H9 (cell line): ENCODE measurements at regions not wholly inside any gene's neighbourhood (a gene's known extent, or its start where the extent isn't known, plus 50 kb on each side); places are given as distances from the start of the nearest gene placed in this dataset.

ENCODE experiments used
- DNase-seq: peaks from one replicate; pipeline ENCODE4 v3.0.0-alpha.2; 2017
- H2AFZ ChIP-seq: one replicate; pipeline ENCODE4 v1.6.1; 2013; ENCODE audit warnings: mild to moderate bottlenecking, low read length, control low read depth, moderate library complexity
- H2AK5ac ChIP-seq: 2 replicates; pipeline ENCODE4 v1.6.1; 2013; ENCODE audit warnings: low read length, control low read depth, mixed read lengths; ENCODE audit not compliant: insufficient read length
- H2BK120ac ChIP-seq: one replicate; pipeline ENCODE4 v1.6.1; 2013; ENCODE audit warnings: low read depth, mild to moderate bottlenecking, low read length, control low read depth, inconsistent platforms; ENCODE audit not compliant: poor library complexity, severe bottlenecking
- H2BK12ac ChIP-seq: 2 replicates; pipeline ENCODE4 v1.6.1; 2013; ENCODE audit warnings: low read length, control low read depth, mixed read lengths, low read depth; ENCODE audit not compliant: insufficient read length
- H2BK15ac ChIP-seq: 2 replicates; pipeline ENCODE4 v1.6.1; 2013; ENCODE audit warnings: low read depth, low read length, control low read depth
- H2BK20ac ChIP-seq: one replicate; pipeline ENCODE4 v1.6.1; 2013; ENCODE audit warnings: low read depth, mild to moderate bottlenecking, low read length, control low read depth, inconsistent platforms; ENCODE audit not compliant: poor library complexity, severe bottlenecking
- H2BK5ac ChIP-seq: 2 replicates; pipeline ENCODE4 v1.6.1; 2013; ENCODE audit warnings: low read length, control low read depth, mixed read lengths; ENCODE audit not compliant: insufficient read length
- H3K14ac ChIP-seq: 2 replicates; pipeline ENCODE4 v1.6.1; 2013; ENCODE audit warnings: low read length, control low read depth; ENCODE audit not compliant: insufficient read depth
- H3K18ac ChIP-seq: 2 replicates; pipeline ENCODE4 v1.6.1; 2013; ENCODE audit warnings: low read depth, mild to moderate bottlenecking, mixed read lengths, low read length, control low read depth; ENCODE audit not compliant: insufficient read length
- H3K23ac ChIP-seq: 2 replicates; pipeline ENCODE4 v1.6.1; 2013; ENCODE audit warnings: low read length, control low read depth, mixed read lengths, low read depth; ENCODE audit not compliant: insufficient read length
- H3K23me2 ChIP-seq: 2 replicates; pipeline ENCODE4 v1.6.1; 2013; ENCODE audit warnings: low read depth, mild to moderate bottlenecking, mixed read lengths, low read length, control low read depth; ENCODE audit not compliant: insufficient read length, poor library complexity, severe bottlenecking
- H3K27ac ChIP-seq: 2 replicates; pipeline ENCODE4 v1.5.1; 2013; ENCODE audit warnings: low read length, control low read depth, mixed read lengths, low read depth; ENCODE audit not compliant: insufficient read length
- H3K27me3 ChIP-seq: 2 replicates; pipeline ENCODE4 v1.6.1; 2013; ENCODE audit warnings: low read length, control low read depth, inconsistent platforms; ENCODE audit not compliant: insufficient read depth
- H3K4ac ChIP-seq: 2 replicates; pipeline ENCODE4 v1.6.1; 2013; ENCODE audit warnings: low read depth, mild to moderate bottlenecking, control low read depth, inconsistent platforms, low read length, moderate library complexity
- H3K4me1 ChIP-seq: 2 replicates; pipeline ENCODE4 v1.6.1; 2013; ENCODE audit warnings: low read length, control low read depth, inconsistent platforms; ENCODE audit not compliant: insufficient read depth
- H3K4me2 ChIP-seq: 2 replicates; pipeline ENCODE4 v1.6.1; 2013; ENCODE audit warnings: low read length, control low read depth, mixed read lengths; ENCODE audit not compliant: insufficient read length, insufficient read depth
- H3K56ac ChIP-seq: 2 replicates; pipeline ENCODE4 v1.6.1; 2013; ENCODE audit warnings: low read depth, mild to moderate bottlenecking, mixed read lengths, low read length, control low read depth; ENCODE audit not compliant: insufficient read length
- H3K79me1 ChIP-seq: 2 replicates; pipeline ENCODE4 v1.6.1; 2013; ENCODE audit warnings: low read depth, mild to moderate bottlenecking, moderate library complexity, low read length, control low read depth, inconsistent platforms; ENCODE audit not compliant: insufficient read depth, poor library complexity, severe bottlenecking
- H3K79me2 ChIP-seq: 2 replicates; pipeline ENCODE4 v1.6.1; 2013; ENCODE audit warnings: low read length, control low read depth, inconsistent platforms; ENCODE audit not compliant: insufficient read depth
- H3K9ac ChIP-seq: 2 replicates; pipeline ENCODE4 v1.6.1; 2013; ENCODE audit warnings: low read length, control low read depth, mixed read lengths; ENCODE audit not compliant: insufficient read length; ENCODE audit errors: extremely low read depth
- H3K9me3 ChIP-seq: one replicate; pipeline ENCODE4 v1.6.1; 2013; ENCODE audit warnings: low read depth, low read length, inconsistent platforms; ENCODE audit not compliant: control insufficient read depth
- H3T11ph ChIP-seq: one replicate; pipeline ENCODE4 v1.6.1; 2013; ENCODE audit warnings: mild to moderate bottlenecking, low read length, control low read depth, inconsistent platforms
- H4K20me1 ChIP-seq: one replicate; pipeline ENCODE4 v1.6.1; 2013; ENCODE audit not compliant: control insufficient read depth, insufficient read length, insufficient read depth
- H4K5ac ChIP-seq: 2 replicates; pipeline ENCODE4 v1.6.1; 2013; ENCODE audit warnings: low read depth, mild to moderate bottlenecking, mixed read lengths, low read length, control low read depth; ENCODE audit not compliant: insufficient read length
- H4K8ac ChIP-seq: replicated peaks from 2 replicates; pipeline ENCODE4 v1.6.1; 2013; ENCODE audit warnings: low read length, control low read depth, mixed read lengths, low read depth; ENCODE audit not compliant: insufficient read length
- H4K91ac ChIP-seq: 2 replicates; pipeline ENCODE4 v1.6.1; 2013; ENCODE audit warnings: low read depth, mild to moderate bottlenecking, moderate library complexity, mixed read lengths, low read length, control low read depth; ENCODE audit not compliant: insufficient read length
- H3K27ac Mint-ChIP-seq, 3 experiments: 2 replicates in 2 of 3; 3 replicates in 1 of 3; pipeline ENCODE4 v1.8.0; 2020 to 2021; ENCODE audit warnings: mixed read lengths in 3 of 3, mild to moderate bottlenecking in 1 of 3, moderate library complexity in 1 of 3
- H3K27me3 Mint-ChIP-seq: 2 replicates; pipeline ENCODE4 v1.8.0; 2021; ENCODE audit warnings: low read depth, mild to moderate bottlenecking, moderate library complexity, mixed read lengths
- H3K36me3 Mint-ChIP-seq, 3 experiments: 2 replicates in 2 of 3; 3 replicates in 1 of 3; pipeline ENCODE4 v1.8.0; 2020 to 2021; ENCODE audit warnings: low read depth in 3 of 3, mixed read lengths in 3 of 3; ENCODE audit not compliant: insufficient read depth in 1 of 3
- H3K4me1 Mint-ChIP-seq, 2 experiments: 2 replicates each; pipeline ENCODE4 v1.8.0; 2020; ENCODE audit warnings: mixed read lengths in 2 of 2
- H3K4me3 Mint-ChIP-seq, 2 experiments: 2 replicates in 1 of 2; 3 replicates in 1 of 2; pipeline ENCODE4 v1.8.0; 2020 to 2021; ENCODE audit warnings: mild to moderate bottlenecking in 2 of 2, mixed read lengths in 2 of 2, moderate library complexity in 1 of 2
- H3K9me3 Mint-ChIP-seq, 2 experiments: 2 replicates in 1 of 2; 3 replicates in 1 of 2; pipeline ENCODE4 v1.8.0; 2020; ENCODE audit warnings: mild to moderate bottlenecking in 2 of 2, mixed read lengths in 2 of 2, moderate library complexity in 1 of 2
- WGBS: extraction: QIAGEN DNeasy Blood & Tissue Kit; methylation state at CpG from one replicate; pipeline ENCODE4 v1.1.7; 2013; ENCODE audit warnings: missing lambda C conversion rate, low lambda C conversion rate, mixed read lengths; ENCODE audit not compliant: insufficient read length; ENCODE audit errors: extremely low coverage; 5-methylcytosine and 5-hydroxymethylcytosine counted together
- TF ChIP-seq, protein P1 (sequence below): fragments of 200-600 bp; sonication (generic); conservative IDR thresholded peaks from 3 replicates; pipeline ENCODE4 v1.8.0; 2021; ENCODE audit warnings: antibody characterized with exemption, mild to moderate bottlenecking

GRCh38 chr17:34110315-34110714 lies 144.8 kb upstream of the CCL2 start:
- no peaks in the 10 kb centered on the region for H3K79me2 ChIP-seq
- no peak overlapping the region for H3T11ph ChIP-seq
- no peak overlapping the region for H3K14ac ChIP-seq
- no peak overlapping the region for H2BK12ac ChIP-seq
- Mint-ChIP-seq H3K36me3 (no peaks in the 10 kb centered on the region), H3K27ac (no peak overlapping the region), H3K4me1 (peaks cover 0 to 4% of the 10 kb centered on the region in 2 experiments; a peak in 1 of 4 replicates), H3K27me3 (peaks cover 3% of the 10 kb centered on the region), H3K9me3 (no peaks in the 10 kb centered on the region), H3K4me3 (no peak overlapping the region)
- no peaks in the 10 kb centered on the region for H3K23me2 ChIP-seq
- no peaks in the 10 kb centered on the region for H3K9me3 ChIP-seq
- no peak overlapping the region for H4K8ac ChIP-seq
- H3K4me2 ChIP-seq: no peak overlapping the region
- H2AK5ac ChIP-seq: no peak overlapping the region
- no peak overlapping the region for H2BK15ac ChIP-seq
- H4K20me1 ChIP-seq: no peaks in the 10 kb centered on the region
- no peak overlapping the region for H3K4ac ChIP-seq
- no peaks in the 10 kb centered on the region for H3K27me3 ChIP-seq
- no peaks in the 10 kb centered on the region for H3K79me1 ChIP-seq
- H2BK120ac ChIP-seq: no peak overlapping the region
- H3K27ac ChIP-seq: no peak overlapping the region
- H2BK5ac ChIP-seq: no peak overlapping the region
- no peak overlapping the region for H2AFZ ChIP-seq
- no peak overlapping the region for H4K91ac ChIP-seq
- H3K4me1 ChIP-seq: no peaks in the 10 kb centered on the region
- H3K18ac ChIP-seq: no peak overlapping the region
- WGBS: no CpG with 5 or more reads among the region's 6 CpGs
- no peak overlapping the region for H2BK20ac ChIP-seq
- no peak overlapping the region for H3K23ac ChIP-seq
- H3K9ac ChIP-seq: no peak overlapping the region
- no peak overlapping the region for H4K5ac ChIP-seq
- DNase-seq: peak; percentile 54
- no peak overlapping the region for H3K56ac ChIP-seq
- TF ChIP-seq, protein P1, sequence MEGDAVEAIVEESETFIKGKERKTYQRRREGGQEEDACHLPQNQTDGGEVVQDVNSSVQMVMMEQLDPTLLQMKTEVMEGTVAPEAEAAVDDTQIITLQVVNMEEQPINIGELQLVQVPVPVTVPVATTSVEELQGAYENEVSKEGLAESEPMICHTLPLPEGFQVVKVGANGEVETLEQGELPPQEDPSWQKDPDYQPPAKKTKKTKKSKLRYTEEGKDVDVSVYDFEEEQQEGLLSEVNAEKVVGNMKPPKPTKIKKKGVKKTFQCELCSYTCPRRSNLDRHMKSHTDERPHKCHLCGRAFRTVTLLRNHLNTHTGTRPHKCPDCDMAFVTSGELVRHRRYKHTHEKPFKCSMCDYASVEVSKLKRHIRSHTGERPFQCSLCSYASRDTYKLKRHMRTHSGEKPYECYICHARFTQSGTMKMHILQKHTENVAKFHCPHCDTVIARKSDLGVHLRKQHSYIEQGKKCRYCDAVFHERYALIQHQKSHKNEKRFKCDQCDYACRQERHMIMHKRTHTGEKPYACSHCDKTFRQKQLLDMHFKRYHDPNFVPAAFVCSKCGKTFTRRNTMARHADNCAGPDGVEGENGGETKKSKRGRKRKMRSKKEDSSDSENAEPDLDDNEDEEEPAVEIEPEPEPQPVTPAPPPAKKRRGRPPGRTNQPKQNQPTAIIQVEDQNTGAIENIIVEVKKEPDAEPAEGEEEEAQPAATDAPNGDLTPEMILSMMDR: no peak
